A673 (cell line): ENCODE measurements at regions not wholly inside any gene's neighbourhood (a gene's known extent, or its start where the extent isn't known, plus 50 kb on each side); places are given as distances from the start of the nearest gene placed in this dataset.
"Not testable (repeated sequence)": the region's sequence is repeated elsewhere in the genome, so short reads cannot be mapped to it uniquely, and the experiment has no call there.

Source experiments
- BruUV-seq: library from RNA; stranded (reverse); fragments of 400-500 nt; replicated peaks from 2 replicates; lab custom pipeline; 2021; lab: Mats Ljungman, UMichigan
- CTCF ChIA-PET: fragments of 300-600 bp; sonication (Branson Sonifier 250); formaldehyde crosslinking; loops from one replicate; lab custom pipeline; 2022; ENCODE audit warnings: antibody characterized with exemption; lab: Charles Lee
- POLR2A ChIA-PET: fragments of 300-600 bp; sonication (Branson Sonifier 250); formaldehyde crosslinking; loops from one replicate; lab custom pipeline; 2022; ENCODE audit warnings: antibody characterized with exemption; ENCODE audit not compliant: low non-redundant PET; lab: Charles Lee
- DNase-seq: peaks from one replicate; pipeline ENCODE4 v3.0.0-alpha.2; 2015; ENCODE audit warnings: low spot score
- H3K27ac ChIP-seq: fragments of 200-600 bp; sonication (generic); 2 replicates; pipeline ENCODE4 v1.5.1; 2016; ENCODE audit warnings: mixed run types, low read depth, mild to moderate bottlenecking, mixed read lengths, antibody characterized with exemption, low read length; ENCODE audit not compliant: poor library complexity, severe bottlenecking
- H3K27me3 ChIP-seq: fragments of 200-600 bp; sonication (generic); replicated peaks from 2 replicates; pipeline ENCODE4 v1.6.1; 2017; ENCODE audit warnings: mixed run types, low read depth, mild to moderate bottlenecking, mixed read lengths, antibody characterized with exemption, low read length; ENCODE audit not compliant: insufficient read depth, poor library complexity
- H3K36me3 ChIP-seq: fragments of 200-600 bp; sonication (generic); 2 replicates; pipeline ENCODE4 v1.6.1; 2016; ENCODE audit warnings: mixed run types, mild to moderate bottlenecking, mixed read lengths, antibody characterized with exemption, low read length; ENCODE audit not compliant: insufficient read depth, poor library complexity, severe bottlenecking
- H3K4me1 ChIP-seq: fragments of 200-600 bp; sonication (generic); 2 replicates; pipeline ENCODE4 v1.6.1; 2017; ENCODE audit warnings: mixed run types, mild to moderate bottlenecking, mixed read lengths, antibody characterized with exemption, low read length; ENCODE audit not compliant: insufficient read depth, poor library complexity, severe bottlenecking
- H3K4me3 ChIP-seq: fragments of 200-600 bp; sonication (generic); 2 replicates; pipeline ENCODE4 v1.5.1; 2016; ENCODE audit warnings: low read depth, mixed run types, mild to moderate bottlenecking, mixed read lengths, low read length; ENCODE audit not compliant: poor library complexity, severe bottlenecking
- H3K9me3 ChIP-seq: fragments of 200-600 bp; sonication (generic); 2 replicates; pipeline ENCODE4 v1.6.1; 2016; ENCODE audit warnings: mixed run types, low read depth, mild to moderate bottlenecking, mixed read lengths, antibody characterized with exemption, low read length; ENCODE audit not compliant: poor library complexity, severe bottlenecking
- CTCF ChIP-seq: fragments of 300-800, 200-600 bp; sonication (generic); conservative IDR thresholded peaks from 2 replicates; pipeline ENCODE4 v1.5.1; 2017; ENCODE audit warnings: low read depth, mild to moderate bottlenecking, antibody characterized with exemption, low read length, moderate library complexity, mixed read lengths
- EZH2 ChIP-seq: fragments of 200-600 bp; sonication (generic); IDR thresholded peaks from 2 replicates; pipeline ENCODE4 v1.6.1; 2017; ENCODE audit warnings: borderline replicate concordance, low read depth, mild to moderate bottlenecking, mixed read lengths, antibody characterized with exemption, low read length; ENCODE audit not compliant: poor library complexity, severe bottlenecking
- intact Hi-C: fragments of 100-400 bp; cut with micrococcal nuclease; formaldehyde crosslinking; loops from one replicate; pipeline ENCODE4 v1.10.0; 2022; ENCODE audit not compliant: unreplicated experiment

DNA sequence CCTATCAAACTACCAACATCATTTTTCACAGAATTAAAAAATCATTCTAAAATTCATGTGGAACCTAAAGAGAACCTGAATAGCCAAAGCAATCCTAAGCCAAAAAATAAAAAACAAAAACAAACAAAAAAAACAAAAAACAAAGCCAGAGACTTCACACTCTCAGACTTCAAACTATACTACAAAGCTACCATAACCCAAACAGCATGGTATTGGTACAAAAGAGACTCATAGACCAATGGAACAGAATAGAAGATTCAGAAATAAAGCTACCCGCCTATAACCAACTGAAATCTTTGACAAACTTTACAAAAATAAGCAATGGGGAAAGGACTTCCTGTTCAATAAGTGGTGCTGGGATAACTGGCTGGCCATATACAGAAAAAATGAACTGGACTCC, 152.3 kb upstream of the SMIM31 start:
- no peaks in the 10 kb centered on the region for H3K27me3 ChIP-seq
- no peak for DNase-seq
- intact Hi-C loops = no loop called here
- H3K27ac ChIP-seq = no peak overlapping the region
- no peaks in the 10 kb centered on the region for H3K36me3 ChIP-seq
- TF ChIP-seq CTCF (no peak), EZH2 (no peak)
- BruUV-seq = no TSS peak
- H3K9me3 ChIP-seq = peaks cover 23% of the 10 kb centered on the region
- ChIA-PET CTCF (no interaction called here), POLR2A (no interaction called here)
- no peaks in the 10 kb centered on the region for H3K4me1 ChIP-seq
- no peak overlapping the region for H3K4me3 ChIP-seq

GRCh38 chr4:164605791-164606190, 148.1 kb upstream of the SMIM31 start:
- DNase-seq, intact Hi-C loops, CTCF ChIA-PET, H3K4me3 ChIP-seq, H3K36me3 ChIP-seq, BruUV-seq, POLR2A ChIA-PET, H3K27me3 ChIP-seq, H3K4me1 ChIP-seq, H3K27ac ChIP-seq: not testable (repeated sequence)
- peaks cover 19% of the 10 kb centered on the region for H3K9me3 ChIP-seq

- Histone ChIP-seq H3K27me3 (no peaks in the 10 kb centered on the region), H3K4me3 (no peak overlapping the region), H3K36me3 (no peaks in the 10 kb centered on the region), H3K9me3 (peaks cover 12% of the 10 kb centered on the region), H3K27ac (no peak overlapping the region), H3K4me1 (no peaks in the 10 kb centered on the region)
- intact Hi-C loops = no loop called here
- ChIA-PET CTCF (no interaction called here), POLR2A (no interaction called here)
- no TSS peak for BruUV-seq
- TF ChIP-seq CTCF (no peak), EZH2 (no peak)
- DNase-seq = no peak
These were observed 147.5 kb upstream of the SMIM31 start for GRCh38 chr4:164606478-164606877.

GRCh38 chr4:164613256-164613655, 140.7 kb upstream of the SMIM31 start:
- Histone ChIP-seq H3K36me3 (no peaks in the 10 kb centered on the region), H3K4me1 (peaks cover 6% of the 10 kb centered on the region), H3K27ac (peak overlapping the region; percentile 42), H3K27me3 (no peaks in the 10 kb centered on the region), H3K4me3 (no peak overlapping the region), H3K9me3 (no peaks in the 10 kb centered on the region)
- TF ChIP-seq CTCF (no peak), EZH2 (no peak)
- BruUV-seq = no TSS peak
- no peak for DNase-seq
- intact Hi-C loops = no loop called here
- ChIA-PET CTCF (no interaction called here), POLR2A (interaction anchor here (0.7 kb wide), 1 partner anchor 237 kb away, joined by 3 read pairs; no protein-coding TSS in a partner anchor)
